ENCODE measurements at regions not wholly inside any gene's neighbourhood (a gene's known extent, or its start where the extent isn't known, plus 50 kb on each side); places are given as distances from the start of the nearest gene placed in this dataset.

DNA sequence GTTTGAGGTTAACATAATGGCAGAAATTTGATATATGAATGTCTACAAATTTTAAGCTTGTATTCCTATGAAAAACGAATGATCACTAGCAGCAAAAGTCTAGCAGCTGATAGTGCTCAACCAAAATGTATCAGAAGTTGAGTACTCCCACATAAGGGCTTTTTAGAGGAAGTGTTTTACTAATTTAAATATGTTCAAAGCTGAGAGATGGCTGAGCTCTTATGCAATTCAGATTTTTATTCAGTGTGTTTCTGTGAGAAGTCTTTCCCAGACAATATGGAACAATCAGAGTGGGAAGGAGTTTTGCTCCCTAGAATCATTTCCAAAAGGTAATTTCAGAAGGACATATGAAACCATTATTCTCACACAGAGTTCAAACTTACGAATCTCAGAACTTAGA lies 327.0 kb downstream of the ZPLD1 start:
- H3K4me3 ChIP-seq (ENCODE audit: insufficient read length, low read depth): no peak overlapping the region
- H3K9me3 ChIP-seq (ENCODE audit: insufficient read depth, low read length): no peaks in the 10 kb centered on the region
- H3K4me1 ChIP-seq (ENCODE audit: insufficient read depth, insufficient read length): no peaks in the 10 kb centered on the region
- no peak for DNase-seq (ENCODE audit: low read depth, low spot score)
- H3K9ac ChIP-seq (ENCODE audit: insufficient read length, low read depth): no peak overlapping the region
- no peaks in the 10 kb centered on the region for H3K27me3 ChIP-seq (ENCODE audit: insufficient read depth, insufficient read length)
- H3K36me3 ChIP-seq (ENCODE audit: insufficient read depth, insufficient read length, low read length): no peaks in the 10 kb centered on the region
- TF ChIP-seq YY1 (IDR thresholded peaks at IDR 0.05; ENCODE audit: insufficient read depth, insufficient read length) (no peak), SUZ12 (IDR thresholded peaks at IDR 0.05; ENCODE audit: extremely low read depth, insufficient read depth, insufficient read length) (no peak), ZNF274 (IDR thresholded peaks at IDR 0.05; ENCODE audit: low read depth, low read length) (no peak)

- no peak for DNase-seq (ENCODE audit: low read depth, low spot score)
- Histone ChIP-seq H3K9me3 (ENCODE audit: insufficient read depth, low read length) (no peaks in the 10 kb centered on the region), H3K9ac (ENCODE audit: insufficient read length, low read depth) (no peak overlapping the region), H3K4me3 (ENCODE audit: insufficient read length, low read depth) (no peak overlapping the region), H3K4me1 (ENCODE audit: insufficient read depth, insufficient read length) (no peaks in the 10 kb centered on the region), H3K36me3 (ENCODE audit: insufficient read depth, insufficient read length, low read length) (no peaks in the 10 kb centered on the region), H3K27me3 (ENCODE audit: insufficient read depth, insufficient read length) (no peaks in the 10 kb centered on the region)
- TF ChIP-seq ZNF274 (IDR thresholded peaks at IDR 0.05; ENCODE audit: low read depth, low read length) (no peak), SUZ12 (IDR thresholded peaks at IDR 0.05; ENCODE audit: extremely low read depth, insufficient read depth, insufficient read length) (no peak), YY1 (IDR thresholded peaks at IDR 0.05; ENCODE audit: insufficient read depth, insufficient read length) (no peak)
These were observed 356.0 kb downstream of the ZPLD1 start for GRCh38 chr3:102790747-102791325.

DNA sequence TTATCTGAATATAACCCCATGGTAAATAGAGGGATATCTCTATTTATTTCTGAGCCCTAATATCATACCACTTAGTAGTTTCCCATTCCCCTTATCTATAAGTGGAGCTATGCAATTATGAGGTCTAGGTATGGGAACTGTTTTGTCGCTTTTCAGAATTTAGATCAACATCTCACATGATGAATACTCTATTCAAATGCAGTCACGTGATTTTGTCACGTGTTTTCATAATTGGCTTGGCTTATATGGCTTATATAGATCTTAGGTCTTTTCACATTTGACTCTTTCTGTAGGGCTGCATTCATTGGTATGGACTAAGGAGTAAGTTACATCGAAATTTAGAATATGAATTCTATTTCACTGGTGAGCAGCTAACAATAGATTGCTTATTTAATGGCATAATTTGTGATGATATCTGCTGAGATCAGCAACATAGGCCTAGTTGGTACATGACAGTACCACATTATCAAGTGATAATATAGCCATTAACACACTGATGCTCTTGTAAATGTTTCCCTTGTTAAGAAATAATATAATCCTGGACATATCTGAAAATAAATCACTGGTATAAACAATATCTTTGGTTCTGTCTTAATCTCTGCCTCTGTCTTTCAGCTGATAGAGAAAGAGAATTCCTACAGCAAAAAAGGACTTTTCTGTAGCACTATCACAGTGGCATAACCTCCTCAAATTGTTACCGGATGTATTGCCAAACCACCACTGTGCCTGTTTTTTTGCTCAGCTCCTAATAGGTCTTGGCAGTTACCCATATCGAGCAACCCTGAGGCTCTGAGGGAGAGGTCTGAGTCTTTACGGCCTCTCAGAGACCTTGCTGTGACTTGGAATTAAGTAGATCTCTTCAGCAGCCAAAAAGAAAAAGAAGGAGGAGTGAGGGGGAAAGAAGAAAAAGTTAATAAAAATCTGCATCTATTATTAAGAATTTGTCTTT lies 357.1 kb downstream of the ZPLD1 start:
- Histone ChIP-seq H3K36me3 (ENCODE audit: insufficient read depth, insufficient read length, low read length) (no peaks in the 10 kb centered on the region), H3K9me3 (ENCODE audit: insufficient read depth, low read length) (no peaks in the 10 kb centered on the region), H3K27me3 (ENCODE audit: insufficient read depth, insufficient read length) (no peaks in the 10 kb centered on the region), H3K4me1 (ENCODE audit: insufficient read depth, insufficient read length) (no peaks in the 10 kb centered on the region), H3K4me3 (ENCODE audit: insufficient read length, low read depth) (no peak overlapping the region), H3K9ac (ENCODE audit: insufficient read length, low read depth) (no peak overlapping the region)
- TF ChIP-seq SUZ12 (IDR thresholded peaks at IDR 0.05; ENCODE audit: extremely low read depth, insufficient read depth, insufficient read length) (no peak), ZNF274 (IDR thresholded peaks at IDR 0.05; ENCODE audit: low read depth, low read length) (no peak), YY1 (IDR thresholded peaks at IDR 0.05; ENCODE audit: insufficient read depth, insufficient read length) (no peak)
- DNase-seq (ENCODE audit: low read depth, low spot score): no peak

DNA sequence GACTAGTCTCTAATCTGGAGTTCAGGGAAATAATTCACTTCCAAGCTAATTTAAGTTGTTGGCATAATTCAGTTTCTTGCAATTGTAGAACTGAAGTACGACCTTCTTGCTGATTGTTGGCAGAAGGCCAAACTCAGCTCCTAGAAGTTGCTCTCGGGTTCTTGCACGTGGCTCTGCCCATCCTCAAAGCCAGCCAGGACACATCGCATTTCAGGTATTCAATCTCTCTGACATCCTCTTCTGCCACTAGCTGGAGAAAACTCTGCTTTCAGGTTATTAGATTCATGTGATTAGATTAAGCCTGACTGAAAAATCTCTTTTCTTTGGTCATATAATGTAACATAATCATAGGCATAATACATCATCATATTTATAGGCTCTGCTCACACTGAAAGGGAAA lies 362.0 kb downstream of the ZPLD1 start:
- no peaks in the 10 kb centered on the region for H3K27me3 ChIP-seq (ENCODE audit: insufficient read depth, insufficient read length)
- TF ChIP-seq SUZ12 (IDR thresholded peaks at IDR 0.05; ENCODE audit: extremely low read depth, insufficient read depth, insufficient read length): no peak
- H3K9me3 ChIP-seq (ENCODE audit: insufficient read depth, low read length): no peaks in the 10 kb centered on the region
- H3K4me1 ChIP-seq (ENCODE audit: insufficient read depth, insufficient read length): no peaks in the 10 kb centered on the region
- H3K36me3 ChIP-seq (ENCODE audit: insufficient read depth, insufficient read length, low read length): no peaks in the 10 kb centered on the region
- no peak overlapping the region for H3K4me3 ChIP-seq (ENCODE audit: insufficient read length, low read depth)
- no peak overlapping the region for H3K9ac ChIP-seq (ENCODE audit: insufficient read length, low read depth)
- DNase-seq (ENCODE audit: low read depth, low spot score): no peak

DNA sequence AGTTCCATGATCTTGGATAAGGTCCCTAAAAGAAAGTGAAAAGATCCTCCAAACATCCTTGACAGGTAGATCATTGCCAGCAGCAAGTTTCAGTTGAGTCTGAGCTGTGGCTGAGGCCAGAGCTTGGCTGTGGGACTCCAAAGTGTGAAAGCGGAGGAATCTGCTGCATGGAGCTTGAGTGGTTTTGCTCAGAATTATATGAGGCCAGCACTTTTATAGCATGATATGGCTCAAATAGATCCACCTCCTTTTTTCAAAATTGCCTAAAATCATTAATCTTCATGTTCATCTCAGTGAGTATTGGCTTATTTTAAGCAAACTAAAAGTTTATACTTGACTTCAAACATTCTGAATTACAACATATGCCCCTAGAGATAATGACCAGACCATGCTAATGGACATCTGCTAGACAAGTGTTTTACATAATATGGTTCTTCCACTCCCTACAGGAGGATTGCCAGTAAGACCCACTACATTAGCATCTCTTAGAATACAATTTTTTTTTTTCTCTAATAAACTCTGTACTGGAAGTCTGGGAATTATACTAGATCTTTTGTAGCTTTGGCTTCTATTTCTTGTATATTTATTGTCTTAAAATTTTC lies 368.1 kb downstream of the ZPLD1 start:
- Histone ChIP-seq H3K9me3 (ENCODE audit: insufficient read depth, low read length) (no peaks in the 10 kb centered on the region), H3K4me3 (ENCODE audit: insufficient read length, low read depth) (no peak overlapping the region), H3K27me3 (ENCODE audit: insufficient read depth, insufficient read length) (no peaks in the 10 kb centered on the region), H3K36me3 (ENCODE audit: insufficient read depth, insufficient read length, low read length) (no peaks in the 10 kb centered on the region), H3K4me1 (ENCODE audit: insufficient read depth, insufficient read length) (no peaks in the 10 kb centered on the region), H3K9ac (ENCODE audit: insufficient read length, low read depth) (no peak overlapping the region)
- TF ChIP-seq SUZ12 (IDR thresholded peaks at IDR 0.05; ENCODE audit: extremely low read depth, insufficient read depth, insufficient read length) (no peak), YY1 (IDR thresholded peaks at IDR 0.05; ENCODE audit: insufficient read depth, insufficient read length) (no peak), ZNF274 (IDR thresholded peaks at IDR 0.05; ENCODE audit: low read depth, low read length) (no peak)
- no peak for DNase-seq (ENCODE audit: low read depth, low spot score)

GRCh38 chr3:102810937-102811336 lies 376.1 kb downstream of the ZPLD1 start:
- Histone ChIP-seq H3K4me1 (ENCODE audit: insufficient read depth, insufficient read length) (no peaks in the 10 kb centered on the region), H3K36me3 (ENCODE audit: insufficient read depth, insufficient read length, low read length) (no peaks in the 10 kb centered on the region), H3K4me3 (ENCODE audit: insufficient read length, low read depth) (no peak overlapping the region), H3K9ac (ENCODE audit: insufficient read length, low read depth) (no peak overlapping the region), H3K9me3 (ENCODE audit: insufficient read depth, low read length) (no peaks in the 10 kb centered on the region), H3K27me3 (ENCODE audit: insufficient read depth, insufficient read length) (no peaks in the 10 kb centered on the region)
- no peak for DNase-seq (ENCODE audit: low read depth, low spot score)
- TF ChIP-seq SUZ12 (IDR thresholded peaks at IDR 0.05; ENCODE audit: extremely low read depth, insufficient read depth, insufficient read length) (no peak), YY1 (IDR thresholded peaks at IDR 0.05; ENCODE audit: insufficient read depth, insufficient read length) (no peak), ZNF274 (IDR thresholded peaks at IDR 0.05; ENCODE audit: low read depth, low read length) (no peak)

DNA sequence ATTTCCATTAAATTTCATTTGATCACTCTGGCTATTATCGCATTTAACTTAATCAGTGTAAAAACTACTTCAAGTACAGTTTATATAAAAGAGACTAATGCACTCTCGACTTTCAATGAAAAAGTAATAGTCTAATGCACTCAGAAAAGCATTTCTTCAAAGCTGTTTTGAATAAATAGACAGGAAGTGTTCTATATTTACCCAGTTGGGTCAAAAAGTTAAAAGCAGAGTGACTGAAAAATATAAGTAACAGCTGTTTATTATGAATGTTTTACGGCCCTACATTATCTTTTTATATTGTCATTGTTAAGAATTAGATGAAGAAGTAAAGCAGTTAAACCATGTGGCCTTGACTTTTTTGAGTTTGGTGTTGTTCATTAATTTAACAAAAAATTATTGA lies 391.8 kb downstream of the ZPLD1 start:
- no peak overlapping the region for H3K4me3 ChIP-seq (ENCODE audit: insufficient read length, low read depth)
- H3K27me3 ChIP-seq (ENCODE audit: insufficient read depth, insufficient read length): no peaks in the 10 kb centered on the region
- no peak for TF ChIP-seq SUZ12 (IDR thresholded peaks at IDR 0.05; ENCODE audit: extremely low read depth, insufficient read depth, insufficient read length)
- TF ChIP-seq ZNF274 (IDR thresholded peaks at IDR 0.05; ENCODE audit: low read depth, low read length): no peak
- TF ChIP-seq YY1 (IDR thresholded peaks at IDR 0.05; ENCODE audit: insufficient read depth, insufficient read length): no peak
- DNase-seq (ENCODE audit: low read depth, low spot score): no peak
- no peaks in the 10 kb centered on the region for H3K9me3 ChIP-seq (ENCODE audit: insufficient read depth, low read length)
- H3K4me1 ChIP-seq (ENCODE audit: insufficient read depth, insufficient read length): no peaks in the 10 kb centered on the region
- H3K9ac ChIP-seq (ENCODE audit: insufficient read length, low read depth): no peak overlapping the region
- no peaks in the 10 kb centered on the region for H3K36me3 ChIP-seq (ENCODE audit: insufficient read depth, insufficient read length, low read length)
